Nephron (organoid): ENCODE measurements at regions not wholly inside any gene's neighbourhood (a gene's known extent, or its start where the extent isn't known, plus 50 kb on each side); places are given as distances from the start of the nearest gene placed in this dataset.
A peak's percentile ranks its signal among the peaks of the same experiment; 100 is the strongest.

ENCODE experiments used
- H3K27ac Mint-ChIP-seq, 3 experiments: 2 replicates each; pipeline ENCODE4 v1.8.0; 2020; ENCODE audit warnings: mixed read lengths in 3 of 3, mild to moderate bottlenecking in 2 of 3, moderate library complexity in 1 of 3
- H3K27me3 Mint-ChIP-seq: 2 replicates; pipeline ENCODE4 v1.8.0; 2021; ENCODE audit warnings: low read depth, mild to moderate bottlenecking, moderate library complexity, mixed read lengths
- H3K36me3 Mint-ChIP-seq: 2 replicates; pipeline ENCODE4 v1.8.0; 2020; ENCODE audit warnings: low read depth, mixed read lengths
- H3K4me1 Mint-ChIP-seq: 2 replicates; pipeline ENCODE4 v1.8.0; 2020; ENCODE audit warnings: mixed read lengths
- H3K4me3 Mint-ChIP-seq, 3 experiments: 2 replicates each; pipeline ENCODE4 v1.8.0; 2020; ENCODE audit warnings: mild to moderate bottlenecking in 3 of 3, mixed read lengths in 3 of 3, moderate library complexity in 2 of 3
- H3K9me3 Mint-ChIP-seq: 2 replicates; pipeline ENCODE4 v1.8.0; 2020; ENCODE audit warnings: mixed read lengths
- CTCF ChIP-seq, 3 experiments: fragments of 200-600 bp; sonication (generic); IDR thresholded peaks; one replicate each; pipeline ENCODE4 v1.5.0; 2021; ENCODE audit warnings: antibody characterized with exemption in 3 of 3; ENCODE audit not compliant: unreplicated experiment in 3 of 3

GRCh38 chr5:139733698-139734538, 61.7 kb upstream of the PSD2 start:
- H3K36me3 Mint-ChIP-seq: no peaks in the 10 kb centered on the region
- no peaks in the 10 kb centered on the region for H3K9me3 Mint-ChIP-seq
- no peak for TF ChIP-seq CTCF (IDR thresholded peaks at IDR 0.05; ENCODE audit: unreplicated experiment in 3 of 3)
- peak overlapping the region; percentile 25 to 74 (median 72) for H3K27ac Mint-ChIP-seq
- H3K4me3 Mint-ChIP-seq: no peak overlapping the region
- peaks cover 3% of the 10 kb centered on the region for H3K4me1 Mint-ChIP-seq
- no peaks in the 10 kb centered on the region for H3K27me3 Mint-ChIP-seq

- peaks cover 8% of the 10 kb centered on the region for H3K4me1 Mint-ChIP-seq
- no peaks in the 10 kb centered on the region for H3K36me3 Mint-ChIP-seq
- H3K9me3 Mint-ChIP-seq: no peaks in the 10 kb centered on the region
- H3K4me3 Mint-ChIP-seq: no peak overlapping the region
- peak overlapping the region; percentile 25 to 74 (median 72) for H3K27ac Mint-ChIP-seq
- TF ChIP-seq CTCF (IDR thresholded peaks at IDR 0.05; ENCODE audit: unreplicated experiment in 3 of 3): no peak
- H3K27me3 Mint-ChIP-seq: no peaks in the 10 kb centered on the region
Observed at GRCh38 chr5:139734539-139734916, 61.1 kb upstream of the PSD2 start.

- no peak for TF ChIP-seq CTCF (IDR thresholded peaks at IDR 0.05; ENCODE audit: unreplicated experiment in 3 of 3)
- Mint-ChIP-seq H3K27ac (peak overlapping the region; percentile 2 to 45 (median 11)), H3K4me1 (peaks cover 43% of the 10 kb centered on the region), H3K4me3 (no peak overlapping the region), H3K27me3 (peaks cover 14% of the 10 kb centered on the region), H3K36me3 (no peaks in the 10 kb centered on the region), H3K9me3 (no peaks in the 10 kb centered on the region)
Observed at GRCh38 chr5:139738193-139739149, 57.1 kb upstream of the PSD2 start.

GRCh38 chr5:139739150-139739974, 56.2 kb upstream of the PSD2 start:
- Mint-ChIP-seq H3K4me3 (no peak overlapping the region), H3K27me3 (peaks cover 18% of the 10 kb centered on the region), H3K36me3 (no peaks in the 10 kb centered on the region), H3K27ac (peak overlapping the region; percentile 2 to 45 (median 11)), H3K4me1 (peaks cover 51% of the 10 kb centered on the region), H3K9me3 (no peaks in the 10 kb centered on the region)
- no peak for TF ChIP-seq CTCF (IDR thresholded peaks at IDR 0.05; ENCODE audit: unreplicated experiment in 3 of 3)

- TF ChIP-seq CTCF (IDR thresholded peaks at IDR 0.05; ENCODE audit: unreplicated experiment in 3 of 3): no peak
- Mint-ChIP-seq H3K9me3 (no peaks in the 10 kb centered on the region), H3K27me3 (peaks cover 24% of the 10 kb centered on the region), H3K36me3 (no peaks in the 10 kb centered on the region), H3K4me3 (no peak overlapping the region), H3K27ac (peak overlapping the region in 1 of 3 experiments; percentile 11), H3K4me1 (peaks cover 60% of the 10 kb centered on the region)
Observed at GRCh38 chr5:139740138-139740991, 55.2 kb upstream of the PSD2 start.
